ENCODE measurements at regions not wholly inside any gene's neighbourhood (a gene's known extent, or its start where the extent isn't known, plus 50 kb on each side); places are given as distances from the start of the nearest gene placed in this dataset.

GRCh38 chr7:10015687-10016086, 958.0 kb upstream of the PHF14 start:
- Histone ChIP-seq H2AFZ (ENCODE audit: low read depth, low read length, poor library complexity, severe bottlenecking) (no peak overlapping the region), H3K9me2 (ENCODE audit: insufficient read depth) (no peaks in the 10 kb centered on the region), H3K4me1 (ENCODE audit: control insufficient read depth in 1 of 2, insufficient read depth in 2 of 2, low read length in 2 of 2) (no peaks in the 10 kb centered on the region), H3K4me2 (ENCODE audit: low read length) (no peak overlapping the region), H3K9ac (ENCODE audit: low read length) (no peak overlapping the region), H3K9me3 (ENCODE audit: control insufficient read depth in 1 of 2, insufficient read depth in 1 of 2, low read depth in 1 of 2, low read length in 2 of 2) (peaks cover 0 to 9% of the 10 kb centered on the region in 2 experiments; a peak in 1 of 4 replicates), H3K36me3 (ENCODE audit: control insufficient read depth in 1 of 2, insufficient read depth in 2 of 2, low read length in 2 of 2) (no peaks in the 10 kb centered on the region), H3K27ac (ENCODE audit: low read depth, low read length) (no peak overlapping the region), H3K79me2 (ENCODE audit: insufficient read depth, low read length) (no peaks in the 10 kb centered on the region), H4K20me1 (ENCODE audit: insufficient read depth) (no peaks in the 10 kb centered on the region), H3K4me3 (replicated peaks in 1 of 2; ENCODE audit: low read depth in 1 of 2, low read length in 2 of 2) (no peak overlapping the region), H3K27me3 (ENCODE audit: insufficient read depth, low read length) (no peaks in the 10 kb centered on the region)
- no peak for DNase-seq (ENCODE audit: low read depth, low spot score)
- TF ChIP-seq CBX3 (IDR thresholded peaks at IDR 0.05; ENCODE audit: low read depth) = no peak
- no peak for TF ChIP-seq FOSL1 (IDR thresholded peaks at IDR 0.05; ENCODE audit: low read depth)
- TF ChIP-seq, protein P1, sequence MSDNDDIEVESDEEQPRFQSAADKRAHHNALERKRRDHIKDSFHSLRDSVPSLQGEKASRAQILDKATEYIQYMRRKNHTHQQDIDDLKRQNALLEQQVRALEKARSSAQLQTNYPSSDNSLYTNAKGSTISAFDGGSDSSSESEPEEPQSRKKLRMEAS (IDR thresholded peaks at IDR 0.05) = no peak
- TF ChIP-seq ZNF274 (IDR thresholded peaks at IDR 0.05; ENCODE audit: low read depth, low read length) = no peak
- TF ChIP-seq, protein P2, sequence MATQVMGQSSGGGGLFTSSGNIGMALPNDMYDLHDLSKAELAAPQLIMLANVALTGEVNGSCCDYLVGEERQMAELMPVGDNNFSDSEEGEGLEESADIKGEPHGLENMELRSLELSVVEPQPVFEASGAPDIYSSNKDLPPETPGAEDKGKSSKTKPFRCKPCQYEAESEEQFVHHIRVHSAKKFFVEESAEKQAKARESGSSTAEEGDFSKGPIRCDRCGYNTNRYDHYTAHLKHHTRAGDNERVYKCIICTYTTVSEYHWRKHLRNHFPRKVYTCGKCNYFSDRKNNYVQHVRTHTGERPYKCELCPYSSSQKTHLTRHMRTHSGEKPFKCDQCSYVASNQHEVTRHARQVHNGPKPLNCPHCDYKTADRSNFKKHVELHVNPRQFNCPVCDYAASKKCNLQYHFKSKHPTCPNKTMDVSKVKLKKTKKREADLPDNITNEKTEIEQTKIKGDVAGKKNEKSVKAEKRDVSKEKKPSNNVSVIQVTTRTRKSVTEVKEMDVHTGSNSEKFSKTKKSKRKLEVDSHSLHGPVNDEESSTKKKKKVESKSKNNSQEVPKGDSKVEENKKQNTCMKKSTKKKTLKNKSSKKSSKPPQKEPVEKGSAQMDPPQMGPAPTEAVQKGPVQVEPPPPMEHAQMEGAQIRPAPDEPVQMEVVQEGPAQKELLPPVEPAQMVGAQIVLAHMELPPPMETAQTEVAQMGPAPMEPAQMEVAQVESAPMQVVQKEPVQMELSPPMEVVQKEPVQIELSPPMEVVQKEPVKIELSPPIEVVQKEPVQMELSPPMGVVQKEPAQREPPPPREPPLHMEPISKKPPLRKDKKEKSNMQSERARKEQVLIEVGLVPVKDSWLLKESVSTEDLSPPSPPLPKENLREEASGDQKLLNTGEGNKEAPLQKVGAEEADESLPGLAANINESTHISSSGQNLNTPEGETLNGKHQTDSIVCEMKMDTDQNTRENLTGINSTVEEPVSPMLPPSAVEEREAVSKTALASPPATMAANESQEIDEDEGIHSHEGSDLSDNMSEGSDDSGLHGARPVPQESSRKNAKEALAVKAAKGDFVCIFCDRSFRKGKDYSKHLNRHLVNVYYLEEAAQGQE (IDR thresholded peaks at IDR 0.05; ENCODE audit: low read depth) = no peak
- no peak for TF ChIP-seq SIN3A (IDR thresholded peaks at IDR 0.05; ENCODE audit: low read depth)
- TF ChIP-seq CEBPB (IDR thresholded peaks at IDR 0.05; ENCODE audit: low read depth) = no peak
- TF ChIP-seq EZH2phosphoT487 (IDR thresholded peaks at IDR 0.05; ENCODE audit: borderline replicate concordance) = no peak
- no peak for TF ChIP-seq ZFX (IDR thresholded peaks at IDR 0.05)
- no peak for TF ChIP-seq POLR2A (IDR thresholded peaks at IDR 0.05; ENCODE audit: borderline replicate concordance, extremely low read depth, insufficient read depth, insufficient read length)
- no peak for TF ChIP-seq SRF (IDR thresholded peaks at IDR 0.05; ENCODE audit: low read depth)
- no TSS peak for BruUV-seq (replicated peaks)
- ChIA-PET CTCF (no interaction called here), RAD21 (ENCODE audit: low non-redundant PET in 1 of 2, low total read pairs in 2 of 2, uncharacterized antibody in 2 of 2, unreplicated experiment in 2 of 2) (no interaction called here), POLR2A (no interaction called here)
- intact Hi-C loops (cut with micrococcal nuclease) = no loop called here
- no peak for ATAC-seq
